ENCODE measurements at regions not wholly inside any gene's neighbourhood (a gene's known extent, or its start where the extent isn't known, plus 50 kb on each side); places are given as distances from the start of the nearest gene placed in this dataset.

GRCh38 chr12:24307716-24308335 is 358.4 kb upstream of the SOX5 start:
- TF ChIP-seq CTCF (IDR thresholded peaks at IDR 0.05), result no peak
- TF ChIP-seq POLR2A (IDR thresholded peaks at IDR 0.05), result no peak
